ENCODE measurements at regions not wholly inside any gene's neighbourhood (a gene's known extent, or its start where the extent isn't known, plus 50 kb on each side); places are given as distances from the start of the nearest gene placed in this dataset.

- TF ChIP-seq, protein P1, sequence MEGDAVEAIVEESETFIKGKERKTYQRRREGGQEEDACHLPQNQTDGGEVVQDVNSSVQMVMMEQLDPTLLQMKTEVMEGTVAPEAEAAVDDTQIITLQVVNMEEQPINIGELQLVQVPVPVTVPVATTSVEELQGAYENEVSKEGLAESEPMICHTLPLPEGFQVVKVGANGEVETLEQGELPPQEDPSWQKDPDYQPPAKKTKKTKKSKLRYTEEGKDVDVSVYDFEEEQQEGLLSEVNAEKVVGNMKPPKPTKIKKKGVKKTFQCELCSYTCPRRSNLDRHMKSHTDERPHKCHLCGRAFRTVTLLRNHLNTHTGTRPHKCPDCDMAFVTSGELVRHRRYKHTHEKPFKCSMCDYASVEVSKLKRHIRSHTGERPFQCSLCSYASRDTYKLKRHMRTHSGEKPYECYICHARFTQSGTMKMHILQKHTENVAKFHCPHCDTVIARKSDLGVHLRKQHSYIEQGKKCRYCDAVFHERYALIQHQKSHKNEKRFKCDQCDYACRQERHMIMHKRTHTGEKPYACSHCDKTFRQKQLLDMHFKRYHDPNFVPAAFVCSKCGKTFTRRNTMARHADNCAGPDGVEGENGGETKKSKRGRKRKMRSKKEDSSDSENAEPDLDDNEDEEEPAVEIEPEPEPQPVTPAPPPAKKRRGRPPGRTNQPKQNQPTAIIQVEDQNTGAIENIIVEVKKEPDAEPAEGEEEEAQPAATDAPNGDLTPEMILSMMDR (IDR thresholded peaks at IDR 0.05; ENCODE audit: low read depth, low read length, missing control alignments): no peak
- no peak for DNase-seq (ENCODE audit: extremely low read depth, low read depth)
- no peak overlapping the region for H3K4me3 ChIP-seq (replicated peaks; ENCODE audit: low read depth, low read length)
Observed at GRCh38 chr9:81841333-81841732, 86.9 kb upstream of the SPATA31D4 start.

DNA sequence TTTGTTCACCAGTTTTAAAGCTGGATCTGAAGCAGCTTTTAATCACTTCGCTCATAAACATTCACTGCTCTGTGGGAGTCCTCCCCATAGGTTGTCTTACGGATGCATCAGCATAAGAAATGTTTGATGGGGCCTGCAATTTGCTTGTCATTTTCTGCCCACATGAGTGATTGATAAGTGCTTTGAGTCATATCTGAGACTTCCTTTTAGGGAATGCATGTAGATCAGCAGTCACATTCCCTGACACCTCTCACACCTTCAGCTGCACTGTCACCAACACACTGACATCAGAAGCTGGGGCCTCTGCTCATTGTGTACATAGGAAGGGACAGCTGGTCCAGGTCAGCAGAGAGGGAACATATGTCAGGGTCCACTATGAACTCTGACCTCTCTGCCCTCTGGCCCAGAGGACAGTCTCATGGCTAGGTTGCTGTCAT lies 84.1 kb upstream of the SPATA31D4 start:
- DNase-seq (ENCODE audit: extremely low read depth, low read depth): no peak
- no peak overlapping the region for H3K4me3 ChIP-seq (replicated peaks; ENCODE audit: low read depth, low read length)
- TF ChIP-seq, protein P1 (IDR thresholded peaks at IDR 0.05; ENCODE audit: low read depth, low read length, missing control alignments): no peak

DNA sequence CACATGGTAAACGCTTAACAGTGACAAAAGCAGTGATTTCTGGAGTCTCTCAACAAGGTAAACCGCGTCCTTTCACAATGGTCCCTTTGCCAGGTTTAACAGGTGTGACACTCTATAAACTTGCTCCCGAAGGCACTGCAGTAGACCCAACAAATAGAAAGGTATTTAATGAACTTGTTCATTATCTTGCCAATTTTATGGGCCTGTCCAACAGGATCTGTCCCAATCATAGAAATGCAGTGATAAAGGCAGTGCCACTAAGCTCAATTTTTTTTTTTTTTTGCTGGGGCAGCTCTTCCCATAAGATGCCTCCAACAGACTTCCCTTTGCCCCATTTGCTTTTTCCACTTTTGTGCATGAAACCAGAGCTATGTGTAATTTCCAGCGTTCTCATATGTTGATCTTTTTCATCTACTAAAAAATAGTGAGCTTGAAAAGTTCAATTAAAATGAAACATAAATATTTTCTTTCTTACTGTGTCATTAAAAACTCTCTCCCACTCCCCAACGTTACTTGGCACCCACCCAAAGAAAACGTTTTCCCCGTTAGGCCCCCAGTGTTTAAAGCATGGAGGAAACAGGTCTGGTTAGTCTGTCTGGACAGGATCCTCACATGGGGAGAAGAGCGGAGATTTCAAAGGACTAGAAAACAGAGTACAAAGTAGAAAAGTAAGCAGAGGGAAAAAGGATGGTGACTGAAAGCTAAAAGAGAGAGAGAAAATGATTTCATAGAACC lies 80.9 kb upstream of the SPATA31D4 start:
- TF ChIP-seq, protein P1 (IDR thresholded peaks at IDR 0.05; ENCODE audit: low read depth, low read length, missing control alignments): no peak
- DNase-seq (ENCODE audit: extremely low read depth, low read depth): no peak
- H3K4me3 ChIP-seq (replicated peaks; ENCODE audit: low read depth, low read length): no peak overlapping the region

DNA sequence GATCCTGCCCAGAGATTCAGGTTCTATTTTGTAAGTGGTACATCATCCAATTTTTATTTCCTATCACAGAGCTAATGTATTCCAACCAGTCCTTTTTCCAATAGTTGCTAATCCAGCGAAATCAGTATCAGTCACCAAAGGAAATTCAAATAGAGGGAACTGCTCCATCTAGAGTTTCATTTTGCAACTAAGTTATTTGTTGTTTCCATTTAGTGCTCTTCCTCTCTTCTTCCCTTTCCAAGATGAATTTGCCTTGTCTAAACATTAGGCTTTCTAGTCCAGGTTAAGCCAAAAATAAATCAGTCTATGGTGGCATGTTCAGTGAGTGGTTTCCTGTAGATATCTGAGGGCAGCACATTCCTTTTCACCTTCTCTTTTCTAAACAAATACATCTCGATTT lies 79.8 kb upstream of the SPATA31D4 start:
- TF ChIP-seq, protein P1 (IDR thresholded peaks at IDR 0.05; ENCODE audit: low read depth, low read length, missing control alignments): no peak
- no peak overlapping the region for H3K4me3 ChIP-seq (replicated peaks; ENCODE audit: low read depth, low read length)
- no peak for DNase-seq (ENCODE audit: extremely low read depth, low read depth)

- TF ChIP-seq, protein P1 (IDR thresholded peaks at IDR 0.05; ENCODE audit: low read depth, low read length, missing control alignments): no peak
- DNase-seq (ENCODE audit: extremely low read depth, low read depth): no peak
- H3K4me3 ChIP-seq (replicated peaks; ENCODE audit: low read depth, low read length): no peak overlapping the region
Observed at GRCh38 chr9:81849631-81850259, 78.5 kb upstream of the SPATA31D4 start.

- no peak overlapping the region for H3K4me3 ChIP-seq (replicated peaks; ENCODE audit: low read depth, low read length)
- no peak for DNase-seq (ENCODE audit: extremely low read depth, low read depth)
- TF ChIP-seq, protein P1 (IDR thresholded peaks at IDR 0.05; ENCODE audit: low read depth, low read length, missing control alignments): no peak
Observed at GRCh38 chr9:81850724-81851123, 77.5 kb upstream of the SPATA31D4 start.
